HG02588 (cell line): ENCODE measurements at regions not wholly inside any gene's neighbourhood (a gene's known extent, or its start where the extent isn't known, plus 50 kb on each side); places are given as distances from the start of the nearest gene placed in this dataset.
A peak's percentile ranks its signal among the peaks of the same experiment; 100 is the strongest.
"Not testable (repeated sequence)": the region's sequence is repeated elsewhere in the genome, so short reads cannot be mapped to it uniquely, and the experiment has no call there.

Experiments used
- ATAC-seq: cut with Tn5 transposase; IDR thresholded peaks from one replicate; pipeline ENCODE4 v1.9.1; 2021; ENCODE audit warnings: mild to moderate bottlenecking, moderate library complexity; ENCODE audit not compliant: unreplicated experiment

DNA sequence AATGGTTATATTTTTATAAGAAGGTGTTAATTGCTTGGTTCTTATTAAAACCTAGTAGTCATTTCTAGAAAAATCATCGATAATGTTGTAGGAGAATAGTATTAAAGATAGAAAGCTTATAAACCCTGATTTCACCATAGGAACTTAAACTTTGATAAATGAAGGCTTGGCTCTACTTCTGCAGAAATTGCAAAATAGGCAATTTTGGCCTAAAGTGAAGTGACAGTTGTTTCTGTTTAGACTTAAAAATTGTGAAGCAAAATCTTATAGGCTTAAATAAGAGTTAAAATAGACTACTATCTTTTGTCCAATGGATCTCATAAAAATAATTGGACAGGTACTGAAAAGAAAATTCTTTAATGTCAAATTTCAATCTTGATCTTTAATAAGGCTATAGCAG is 321.6 kb upstream of the FZD8 start:
- no peak for ATAC-seq

DNA sequence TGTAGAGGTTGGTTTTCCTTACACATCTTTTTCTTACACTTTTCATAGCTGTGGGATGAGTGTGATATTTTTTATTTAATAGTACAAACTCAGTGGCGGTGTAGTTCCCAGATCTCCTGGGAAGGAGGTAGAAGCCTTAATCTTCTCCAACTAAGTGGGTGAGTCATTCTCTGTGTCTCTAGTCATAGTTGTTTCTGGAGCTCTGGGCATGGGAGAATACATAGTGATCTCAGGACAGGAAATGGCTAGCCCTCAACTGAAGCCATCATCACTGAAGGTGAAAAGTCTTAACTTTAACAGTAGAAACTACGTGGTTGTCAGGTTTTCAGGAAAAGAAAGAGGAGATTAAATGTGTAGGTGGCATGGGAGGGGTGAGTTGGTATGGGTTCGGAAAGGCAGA is 319.4 kb upstream of the FZD8 start:
- no peak for ATAC-seq

DNA sequence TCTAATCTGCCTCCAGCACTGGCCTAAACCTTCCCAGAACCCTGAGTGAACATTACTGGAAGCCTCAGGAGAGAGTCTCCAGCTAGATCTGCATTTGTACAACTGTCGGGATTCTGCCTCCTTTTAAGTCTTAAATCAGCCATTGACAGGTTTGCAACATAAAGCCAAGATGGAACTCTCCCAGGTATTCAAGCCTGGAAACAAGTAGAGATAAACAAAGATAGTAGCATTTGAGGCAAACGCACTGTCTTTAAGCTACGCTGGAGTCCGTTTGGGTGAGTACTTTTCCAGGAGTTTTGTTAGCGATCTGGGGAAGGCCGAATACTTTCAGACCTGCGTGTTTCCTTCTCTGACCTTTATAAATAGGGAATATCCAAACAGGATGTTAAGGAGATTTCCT is 317.2 kb upstream of the FZD8 start:
- ATAC-seq, result no peak

DNA sequence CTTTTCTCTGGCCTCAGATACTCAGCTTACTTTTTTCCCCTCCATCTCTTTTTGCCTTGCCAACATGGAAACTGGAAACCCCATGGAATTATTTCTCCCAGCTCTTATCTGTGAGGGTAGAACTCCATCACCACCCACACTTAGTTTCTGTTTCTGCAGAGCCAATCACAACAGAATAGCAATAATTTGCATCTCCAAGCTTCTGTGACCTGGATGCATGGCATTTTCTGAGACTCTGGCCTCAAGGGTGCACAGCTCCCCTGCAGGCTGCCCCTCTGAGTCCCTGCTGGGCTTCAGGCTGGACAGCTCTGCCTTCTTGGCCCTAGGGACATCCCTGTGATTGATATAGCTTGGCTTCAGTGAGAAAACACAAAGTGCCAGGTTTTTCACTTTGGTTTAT is 316.5 kb upstream of the FZD8 start:
- not testable (repeated sequence) for ATAC-seq

DNA sequence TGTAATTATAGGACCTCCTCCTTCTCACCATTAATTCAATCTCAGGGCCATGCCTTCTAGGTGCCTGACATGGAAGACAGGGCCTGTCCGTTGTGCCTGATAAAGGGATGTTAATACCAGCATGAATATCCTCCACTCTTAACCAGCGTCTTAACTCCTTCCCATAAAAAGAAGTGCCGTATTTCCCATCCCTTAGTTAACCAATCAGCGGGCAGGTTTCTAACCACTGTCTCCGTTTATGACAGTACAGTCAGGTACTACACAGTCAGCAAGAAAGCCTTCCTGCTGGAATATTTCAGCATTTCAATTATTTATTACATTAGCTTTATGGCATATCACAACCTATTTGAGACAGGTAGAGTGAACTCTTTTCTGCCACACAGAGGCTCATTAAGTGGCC is 308.6 kb upstream of the FZD8 start:
- ATAC-seq, result no peak

GRCh38 chr10:35950226-35950625 is 308.1 kb upstream of the FZD8 start:
- no peak for ATAC-seq

- ATAC-seq, result no peak
Measured at GRCh38 chr10:35949811-35950211, 307.7 kb upstream of the FZD8 start.

DNA sequence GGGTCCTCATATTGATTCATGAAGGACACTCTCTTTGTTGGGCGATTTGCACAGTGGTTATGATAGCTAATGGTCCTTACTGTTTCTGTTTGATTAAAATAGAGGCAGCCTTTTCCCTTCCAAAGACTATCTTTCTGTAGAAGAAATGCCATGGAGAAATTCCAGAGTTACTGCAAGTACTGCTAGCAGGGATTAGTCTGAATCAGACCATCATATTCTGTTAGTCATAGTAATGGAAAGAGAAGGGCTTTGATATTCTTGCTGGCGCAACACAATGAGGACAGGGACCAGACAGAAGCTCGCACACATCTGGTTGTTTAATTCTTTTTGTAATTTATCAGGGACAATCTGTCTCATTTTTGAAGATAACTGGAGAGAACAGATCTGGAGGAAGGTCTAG is 304.5 kb upstream of the FZD8 start:
- no peak for ATAC-seq

DNA sequence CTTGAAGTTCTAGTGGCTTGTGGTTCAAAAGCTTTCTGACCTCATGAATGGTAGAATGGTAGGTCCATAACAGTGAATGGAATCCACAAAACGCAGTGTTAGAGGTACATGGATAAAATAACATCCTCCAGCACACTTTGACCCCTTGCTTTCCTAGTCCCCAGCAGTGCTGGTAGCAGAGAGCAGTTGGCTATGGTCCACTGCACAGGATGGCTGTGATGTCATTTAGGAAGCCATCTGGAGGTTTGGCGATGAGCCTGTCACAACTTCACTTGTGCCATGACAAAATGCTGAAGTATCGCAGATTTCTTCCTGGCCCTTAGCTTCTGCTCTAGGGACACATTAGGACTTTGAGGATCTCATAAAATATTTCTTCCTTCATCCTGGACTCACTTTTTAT is 300.0 kb upstream of the FZD8 start:
- no peak for ATAC-seq

DNA sequence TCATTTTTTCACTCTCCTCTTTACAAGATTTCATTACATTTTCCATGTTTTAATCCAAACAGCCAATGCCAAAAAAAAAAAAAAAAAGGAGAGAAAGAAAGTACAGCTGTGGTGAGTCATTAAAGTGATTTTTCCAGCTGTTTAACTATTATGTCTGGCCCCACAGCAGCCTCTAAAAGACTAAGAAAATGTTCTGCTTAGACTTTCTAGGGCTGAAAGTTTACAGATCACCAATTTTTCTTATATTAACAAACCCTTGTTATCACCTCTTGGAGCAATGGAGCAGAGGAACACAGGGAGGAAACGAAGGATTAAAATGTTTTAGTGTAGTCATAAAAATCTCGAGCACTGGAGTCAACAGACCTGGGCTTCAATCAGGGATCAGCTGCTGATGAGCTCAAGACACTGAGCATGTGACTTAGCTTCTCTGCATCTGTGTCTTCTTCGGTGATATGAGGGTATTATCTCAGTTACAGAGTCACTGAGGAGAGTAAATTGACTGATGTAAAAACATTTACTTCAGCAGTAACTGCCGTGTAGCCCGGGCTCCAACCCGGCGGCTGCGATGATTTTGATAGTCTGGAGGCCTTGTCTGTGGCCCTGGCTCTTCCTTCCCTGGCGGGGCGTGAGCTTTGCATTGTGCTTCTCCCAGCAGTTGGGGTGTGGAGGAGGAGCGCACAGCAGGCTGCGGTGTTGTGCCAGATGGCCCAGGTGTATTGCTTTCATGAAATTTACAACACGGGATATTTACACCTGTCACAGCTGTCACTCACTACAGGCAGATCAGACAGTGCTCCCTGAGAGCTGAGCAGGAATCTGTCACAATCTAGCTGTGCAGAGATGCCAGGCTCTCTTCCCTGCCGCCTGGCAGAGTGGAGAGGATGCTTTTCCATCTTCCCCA is 298.3 kb upstream of the FZD8 start:
- no peak for ATAC-seq

DNA sequence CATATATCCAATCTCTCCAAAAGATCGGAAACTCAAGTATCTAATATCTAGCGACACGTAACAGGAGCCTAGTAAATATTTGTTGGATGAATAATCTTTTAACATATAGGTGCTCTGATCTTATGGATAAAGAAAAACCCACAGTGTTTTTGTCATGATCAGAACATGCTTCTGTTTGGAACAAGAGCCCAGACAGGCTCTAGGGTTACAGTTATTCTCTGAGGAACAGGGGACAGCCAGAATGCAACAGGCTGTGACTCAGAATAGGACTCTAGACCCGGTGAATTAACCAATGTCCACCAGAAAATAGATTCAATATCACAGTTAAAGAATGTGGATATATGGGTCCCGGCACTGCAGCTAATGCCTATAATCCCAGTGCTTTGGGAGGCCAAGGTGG is 296.1 kb upstream of the FZD8 start:
- no peak for ATAC-seq

DNA sequence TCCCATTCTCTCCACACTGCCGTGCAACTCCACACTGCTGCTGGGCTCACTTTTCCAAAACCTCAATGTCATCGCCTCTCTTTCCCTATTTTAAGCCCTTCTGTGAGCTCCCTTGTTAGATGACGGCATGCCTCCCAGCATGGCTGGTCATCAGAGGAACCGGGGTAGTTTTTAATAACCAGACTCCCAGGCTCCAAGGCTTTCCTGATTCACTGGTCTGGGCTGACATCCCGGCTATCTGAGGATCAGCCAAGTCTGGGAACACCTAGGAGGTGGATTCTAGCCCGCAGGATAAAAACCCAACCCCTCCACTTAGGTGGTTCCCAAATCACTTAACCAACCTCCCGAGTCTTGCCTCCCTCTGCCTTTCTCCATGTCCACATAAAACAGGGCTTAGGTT is 295.4 kb upstream of the FZD8 start:
- ATAC-seq, result no peak

GRCh38 chr10:35934642-35934995 is 292.5 kb upstream of the FZD8 start:
- ATAC-seq, result no peak

GRCh38 chr10:35933940-35934641 is 292.0 kb upstream of the FZD8 start:
- ATAC-seq, result no peak

DNA sequence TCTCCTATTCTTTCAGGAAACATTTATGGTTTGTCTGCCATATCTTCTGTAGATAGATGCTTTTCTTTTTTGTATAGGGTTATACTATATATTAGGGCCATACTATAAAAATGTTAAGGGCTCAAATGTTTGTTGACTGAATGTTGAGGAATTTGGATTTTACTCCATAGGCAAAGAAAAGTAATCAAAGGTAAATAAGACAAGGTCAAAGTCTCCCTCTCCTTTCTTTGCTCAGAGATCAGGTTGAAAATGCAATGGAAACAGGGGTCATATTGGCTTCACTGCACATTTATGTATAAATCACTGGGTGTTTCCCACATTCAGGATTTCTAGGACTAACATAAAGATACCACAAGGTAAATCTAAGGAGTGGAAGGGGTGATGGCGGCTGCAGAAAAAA is 291.4 kb upstream of the FZD8 start:
- ATAC-seq, result no peak

- ATAC-seq, result not testable (repeated sequence)
Measured at GRCh38 chr10:35929962-35930361, 287.9 kb upstream of the FZD8 start.

GRCh38 chr10:35928748-35929147 is 286.7 kb upstream of the FZD8 start:
- no peak for ATAC-seq

DNA sequence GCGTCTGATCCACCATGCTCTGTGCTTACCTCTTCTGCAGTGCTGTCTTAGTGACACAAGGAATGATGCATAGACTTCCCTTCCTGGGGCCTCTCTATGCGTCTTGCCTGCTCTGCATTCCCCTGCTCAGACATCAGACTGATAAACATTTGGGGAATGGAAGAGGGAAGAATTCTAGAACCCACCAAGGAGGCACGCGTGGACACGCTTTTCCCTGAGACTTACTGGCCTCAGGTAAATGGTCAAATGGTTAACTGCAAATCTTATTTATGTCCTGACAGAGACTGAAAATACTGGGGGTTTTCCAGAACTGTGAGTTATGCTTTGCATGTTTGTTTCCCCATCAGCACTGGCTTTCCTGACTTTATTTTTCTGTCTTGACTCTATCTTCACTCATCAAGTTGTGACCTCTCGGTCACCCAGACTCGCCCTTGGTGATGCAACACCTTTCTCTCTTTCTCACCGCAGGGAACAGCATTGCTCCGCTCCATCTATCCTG is 285.9 kb upstream of the FZD8 start:
- peak; percentile 66 for ATAC-seq

- ATAC-seq, result no peak
Measured at GRCh38 chr10:35927341-35927740, 285.2 kb upstream of the FZD8 start.

GRCh38 chr10:35926846-35927245 is 284.8 kb upstream of the FZD8 start:
- ATAC-seq, result no peak

DNA sequence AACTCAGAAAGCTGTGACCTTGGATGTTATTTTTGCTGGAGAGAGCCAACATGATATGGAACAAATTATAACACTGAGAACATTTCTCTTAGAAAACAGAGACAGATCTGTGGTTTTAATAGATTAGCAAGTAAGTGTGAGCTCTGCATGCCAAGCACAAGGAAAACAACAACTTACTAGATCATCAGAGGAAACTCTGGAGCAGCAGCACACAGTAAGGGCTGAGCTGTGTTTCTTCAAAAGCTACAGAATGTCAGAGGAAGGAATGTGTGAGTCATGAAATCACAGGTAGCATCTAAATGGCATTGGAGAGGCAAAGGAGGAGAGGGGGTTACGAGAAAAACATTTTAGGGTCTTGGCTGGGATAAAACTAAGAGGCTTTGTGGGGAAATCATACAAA is 283.4 kb upstream of the FZD8 start:
- no peak for ATAC-seq

- ATAC-seq, result no peak
Measured at GRCh38 chr10:35924759-35925158, 282.7 kb upstream of the FZD8 start.
